Epithelial cell of proximal tubule (primary cell): ENCODE measurements at regions not wholly inside any gene's neighbourhood (a gene's known extent, or its start where the extent isn't known, plus 50 kb on each side); places are given as distances from the start of the nearest gene placed in this dataset.

Source experiments
- DNase-seq: peaks from one replicate; pipeline ENCODE4 v3.0.0-alpha.2; 2011; ENCODE audit warnings: low read depth
- H3K4me3 ChIP-seq: 2 replicates; pipeline ENCODE4 v1.5.1; 2011; ENCODE audit warnings: low read depth, mild to moderate bottlenecking, low read length
- TF ChIP-seq, protein P1 (sequence below): conservative IDR thresholded peaks from 2 replicates; pipeline ENCODE4 v1.5.1; 2012; ENCODE audit warnings: low read depth, mild to moderate bottlenecking, low read length

DNA sequence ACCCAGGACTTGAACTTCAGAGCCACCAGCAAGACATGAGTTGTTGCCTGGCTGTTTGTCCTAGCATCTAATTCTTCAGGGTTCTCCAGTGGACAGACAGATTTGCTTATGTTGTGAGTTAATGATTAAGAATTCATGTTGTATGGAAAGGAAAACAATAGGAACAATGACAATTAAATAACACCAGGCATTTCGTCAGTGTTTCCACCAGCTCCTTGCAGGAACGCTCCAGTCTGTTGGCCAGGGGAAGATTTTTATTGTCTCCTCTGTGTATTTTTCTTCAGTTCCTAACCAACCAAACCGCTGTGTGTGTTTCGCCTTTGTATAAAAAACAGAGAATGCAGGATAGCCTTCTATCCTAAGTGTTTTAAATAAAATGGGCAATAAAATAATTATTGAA is 64.4 kb upstream of the PTGFR start:
- no peak overlapping the region for H3K4me3 ChIP-seq
- no peak for DNase-seq
- TF ChIP-seq, protein P1, sequence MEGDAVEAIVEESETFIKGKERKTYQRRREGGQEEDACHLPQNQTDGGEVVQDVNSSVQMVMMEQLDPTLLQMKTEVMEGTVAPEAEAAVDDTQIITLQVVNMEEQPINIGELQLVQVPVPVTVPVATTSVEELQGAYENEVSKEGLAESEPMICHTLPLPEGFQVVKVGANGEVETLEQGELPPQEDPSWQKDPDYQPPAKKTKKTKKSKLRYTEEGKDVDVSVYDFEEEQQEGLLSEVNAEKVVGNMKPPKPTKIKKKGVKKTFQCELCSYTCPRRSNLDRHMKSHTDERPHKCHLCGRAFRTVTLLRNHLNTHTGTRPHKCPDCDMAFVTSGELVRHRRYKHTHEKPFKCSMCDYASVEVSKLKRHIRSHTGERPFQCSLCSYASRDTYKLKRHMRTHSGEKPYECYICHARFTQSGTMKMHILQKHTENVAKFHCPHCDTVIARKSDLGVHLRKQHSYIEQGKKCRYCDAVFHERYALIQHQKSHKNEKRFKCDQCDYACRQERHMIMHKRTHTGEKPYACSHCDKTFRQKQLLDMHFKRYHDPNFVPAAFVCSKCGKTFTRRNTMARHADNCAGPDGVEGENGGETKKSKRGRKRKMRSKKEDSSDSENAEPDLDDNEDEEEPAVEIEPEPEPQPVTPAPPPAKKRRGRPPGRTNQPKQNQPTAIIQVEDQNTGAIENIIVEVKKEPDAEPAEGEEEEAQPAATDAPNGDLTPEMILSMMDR, result no peak

DNA sequence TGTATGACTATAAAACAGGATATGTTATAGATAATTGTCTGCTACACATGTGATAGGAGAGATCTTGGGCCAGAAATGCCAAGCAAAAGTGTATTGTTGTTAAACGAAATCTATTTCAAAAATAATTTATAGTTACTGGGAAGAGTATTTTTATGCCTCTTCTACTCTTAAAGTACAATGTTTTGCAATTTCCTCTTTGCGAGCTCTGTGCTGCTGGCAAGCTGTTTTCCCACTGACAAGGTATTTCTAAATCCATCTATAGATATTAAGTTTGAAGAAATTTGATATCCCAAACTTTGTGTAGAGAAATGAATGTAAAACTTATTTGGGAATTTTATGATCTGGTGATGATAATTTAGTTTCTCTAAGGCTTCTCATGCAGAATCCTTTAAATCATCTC is 63.3 kb upstream of the PTGFR start:
- H3K4me3 ChIP-seq, result no peak overlapping the region
- TF ChIP-seq, protein P1, result no peak
- no peak for DNase-seq

DNA sequence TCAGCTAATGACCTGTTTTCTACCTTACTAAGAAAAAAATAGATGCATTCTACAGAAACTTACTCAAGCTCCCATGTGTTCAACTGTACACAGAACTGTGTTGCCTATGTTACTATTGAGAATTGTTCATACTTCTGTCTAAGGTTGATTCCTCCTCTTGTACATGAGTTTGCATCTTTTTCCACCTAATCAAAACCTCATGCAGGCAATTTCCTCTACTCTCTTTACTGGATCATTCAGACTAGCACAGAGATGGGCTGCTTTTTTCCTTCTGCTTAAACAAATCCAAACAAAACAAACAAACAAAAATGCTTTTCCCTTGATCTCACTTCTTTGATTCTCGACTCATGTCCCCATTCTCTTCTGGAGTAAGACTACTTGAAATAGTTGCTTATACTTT is 58.8 kb upstream of the PTGFR start:
- H3K4me3 ChIP-seq, result no peak overlapping the region
- no peak for DNase-seq
- TF ChIP-seq, protein P1, result no peak

DNA sequence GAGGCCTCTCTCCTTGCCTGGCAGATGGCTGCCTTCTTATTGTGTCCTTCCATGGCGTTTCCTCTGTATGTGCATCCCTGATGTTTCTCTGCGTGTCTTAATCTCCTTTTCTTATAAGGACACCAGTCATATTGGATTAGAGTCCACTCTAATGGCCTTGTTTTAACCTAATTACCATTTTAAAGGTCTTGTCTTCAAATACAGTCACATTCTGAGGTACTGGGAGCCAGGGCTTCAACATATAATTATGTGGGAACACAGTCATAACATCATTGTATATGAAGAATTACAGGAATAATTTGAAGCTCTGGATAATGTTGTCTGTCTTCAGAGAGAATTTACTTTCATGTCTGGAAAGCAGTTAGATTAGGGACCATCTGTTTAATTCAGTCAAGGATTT is 56.4 kb upstream of the PTGFR start:
- no peak for DNase-seq
- TF ChIP-seq, protein P1, result no peak
- H3K4me3 ChIP-seq, result no peak overlapping the region

DNA sequence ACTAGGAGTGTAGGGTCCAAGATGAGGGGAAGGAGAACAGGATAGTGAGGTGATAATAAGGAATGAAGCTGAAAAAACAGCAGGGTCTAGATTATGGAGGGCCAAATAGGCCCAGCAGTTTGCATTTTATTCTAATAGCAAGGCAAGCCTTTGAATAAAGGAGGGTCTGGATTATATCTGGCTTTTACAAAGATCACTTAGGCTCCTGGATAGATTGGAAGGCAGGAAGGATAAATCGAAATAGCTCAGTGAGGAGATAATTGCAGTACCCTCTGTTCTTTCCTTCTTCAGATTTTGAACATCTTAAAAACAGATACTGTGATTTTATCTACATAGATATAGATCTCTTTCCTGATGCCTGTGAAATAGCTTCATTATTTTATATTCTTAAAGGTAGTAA is 53.8 kb upstream of the PTGFR start:
- DNase-seq, result no peak
- no peak overlapping the region for H3K4me3 ChIP-seq
- TF ChIP-seq, protein P1, result no peak

DNA sequence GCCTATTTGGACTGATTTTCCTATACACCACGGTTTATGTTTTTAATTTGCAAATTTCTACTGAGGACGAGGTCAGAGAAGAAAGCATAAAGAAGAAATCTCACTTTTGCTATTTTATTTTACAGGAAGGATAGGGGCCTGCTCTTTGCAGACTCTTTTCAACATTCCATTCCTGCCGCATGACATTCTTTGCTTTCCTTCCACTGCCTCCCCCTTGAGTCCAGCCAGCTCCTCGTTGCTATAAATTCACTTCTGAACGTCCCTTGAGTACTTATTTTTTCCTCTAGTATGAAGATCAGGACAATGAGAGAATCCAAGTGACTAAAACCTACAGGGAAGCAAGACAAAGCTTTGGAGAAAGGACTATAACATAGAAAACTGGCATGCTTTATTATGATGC is 53.4 kb upstream of the PTGFR start:
- no peak overlapping the region for H3K4me3 ChIP-seq
- TF ChIP-seq, protein P1, result no peak
- DNase-seq, result no peak

DNA sequence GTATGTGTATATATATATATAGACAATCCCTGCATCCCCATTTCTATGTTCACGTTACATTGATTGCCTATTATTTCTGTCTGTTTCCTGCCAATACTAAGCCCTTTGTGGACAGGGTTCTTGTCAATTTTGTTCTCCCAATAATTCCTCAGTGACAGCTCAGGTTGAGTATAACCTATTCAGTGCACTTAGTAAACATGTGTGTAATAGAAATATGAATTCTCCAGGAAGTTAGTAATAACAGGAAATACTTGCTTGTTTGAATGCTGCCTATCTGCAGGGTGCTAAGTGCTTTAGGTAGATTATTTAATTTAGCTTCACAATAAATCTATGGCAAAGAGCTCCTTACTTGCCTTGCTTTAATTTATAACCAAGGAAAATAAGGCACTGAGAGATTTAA is 52.8 kb upstream of the PTGFR start:
- TF ChIP-seq, protein P1, result no peak
- no peak overlapping the region for H3K4me3 ChIP-seq
- no peak for DNase-seq
